ENCODE measurements at regions not wholly inside any gene's neighbourhood (a gene's known extent, or its start where the extent isn't known, plus 50 kb on each side); places are given as distances from the start of the nearest gene placed in this dataset.

GRCh38 chr2:18639756-18640453 lies 50.5 kb upstream of the NT5C1B start:
- Histone ChIP-seq H3K36me3 (ENCODE audit: insufficient read depth, low read length) (no peaks in the 10 kb centered on the region), H3K4me1 (ENCODE audit: insufficient read depth, low read length) (peaks cover 9% of the 10 kb centered on the region; the same call in 1 of the 2 replicates)

More at GRCh38 chr2:18639756-18640453, 50.5 kb upstream of the NT5C1B start:
- no peaks in the 10 kb centered on the region; the same call in 1 of the 2 replicates for H3K9me3 ChIP-seq (ENCODE audit: control insufficient read depth, insufficient read depth, low read length)
- no peak overlapping the region for H3K9ac ChIP-seq (ENCODE audit: low read depth, low read length)

Measured in ES-I3 (cell line).